Skeletal muscle satellite cell (primary cell): ENCODE measurements at regions not wholly inside any gene's neighbourhood (a gene's known extent, or its start where the extent isn't known, plus 50 kb on each side); places are given as distances from the start of the nearest gene placed in this dataset.
"Not testable (repeated sequence)": the region's sequence is repeated elsewhere in the genome, so short reads cannot be mapped to it uniquely, and the experiment has no call there.

Experiments
- H3K27me3 ChIP-seq: 2 replicates; pipeline ENCODE4 v1.7.0; 2013; ENCODE audit warnings: low read length; ENCODE audit not compliant: control insufficient read depth, insufficient read depth
- H3K36me3 ChIP-seq: 2 replicates; pipeline ENCODE4 v1.7.0; 2013; ENCODE audit warnings: mild to moderate bottlenecking, control low read depth, low read length; ENCODE audit not compliant: insufficient read depth
- H3K4me1 ChIP-seq: 2 replicates; pipeline ENCODE4 v1.7.0; 2013; ENCODE audit warnings: low read length; ENCODE audit not compliant: control insufficient read depth, insufficient read depth
- H3K4me2 ChIP-seq: 2 replicates; pipeline ENCODE4 v1.7.0; 2013; ENCODE audit warnings: mild to moderate bottlenecking, low read length
- H3K4me3 ChIP-seq: 2 replicates; pipeline ENCODE4 v1.7.0; 2013; ENCODE audit warnings: low read length
- H3K9ac ChIP-seq: 2 replicates; pipeline ENCODE4 v1.7.0; 2013; ENCODE audit warnings: mild to moderate bottlenecking, low read depth, low read length, moderate library complexity
- H3K9me3 ChIP-seq: replicated peaks from 2 replicates; pipeline ENCODE4 v1.7.0; 2013; ENCODE audit warnings: mild to moderate bottlenecking, control low read depth, low read length

DNA sequence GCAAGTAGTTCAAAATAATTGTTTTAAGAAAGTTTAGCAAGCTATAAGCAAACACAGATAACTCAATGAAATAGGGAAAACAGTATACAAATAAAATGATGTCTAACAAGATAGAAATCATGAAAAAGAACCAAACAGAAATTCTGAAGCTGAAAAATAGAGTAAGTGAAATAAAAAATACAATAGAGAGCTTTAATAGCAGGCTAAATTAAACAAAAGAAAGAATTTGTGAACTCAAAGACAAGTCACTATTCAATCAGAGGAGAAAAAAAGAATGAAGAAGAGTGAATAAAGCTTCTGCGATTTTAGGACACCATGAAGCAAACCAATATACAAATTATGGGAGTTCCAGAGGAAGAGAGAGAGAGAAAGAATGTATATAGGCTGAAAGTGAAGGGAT lies 576.8 kb downstream of the STK39 start:
- no peak overlapping the region for H3K9ac ChIP-seq
- no peak overlapping the region for H3K4me2 ChIP-seq
- no peaks in the 10 kb centered on the region for H3K36me3 ChIP-seq
- no peaks in the 10 kb centered on the region for H3K9me3 ChIP-seq
- no peaks in the 10 kb centered on the region for H3K27me3 ChIP-seq
- H3K4me1 ChIP-seq = no peaks in the 10 kb centered on the region
- H3K4me3 ChIP-seq = no peak overlapping the region

DNA sequence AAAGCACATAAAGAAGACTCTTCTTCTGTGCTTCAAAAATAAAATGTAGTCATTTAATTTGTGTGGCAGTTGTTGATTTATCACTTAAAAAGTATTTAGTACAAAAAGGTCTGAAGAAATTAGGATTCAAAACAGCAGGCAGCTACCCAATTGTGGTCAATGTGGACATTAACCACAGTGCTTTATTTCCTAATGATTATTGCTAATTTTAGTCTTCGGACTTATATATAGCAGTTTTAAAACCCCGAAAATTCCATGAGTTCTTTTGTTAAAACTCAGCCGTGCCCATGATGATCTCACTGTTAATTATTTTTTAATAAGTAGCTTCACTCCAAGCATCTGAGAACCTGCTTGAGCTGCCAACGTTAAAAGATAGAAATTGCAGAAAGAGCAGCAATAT lies 594.3 kb downstream of the STK39 start:
- no peak overlapping the region for H3K9ac ChIP-seq
- no peaks in the 10 kb centered on the region for H3K9me3 ChIP-seq
- H3K27me3 ChIP-seq = no peaks in the 10 kb centered on the region
- no peak overlapping the region for H3K4me3 ChIP-seq
- H3K4me1 ChIP-seq = no peaks in the 10 kb centered on the region
- H3K36me3 ChIP-seq = no peaks in the 10 kb centered on the region
- no peak overlapping the region for H3K4me2 ChIP-seq

- Histone ChIP-seq H3K4me2 (no peak overlapping the region), H3K27me3 (no peaks in the 10 kb centered on the region), H3K9ac (no peak overlapping the region), H3K4me1 (no peaks in the 10 kb centered on the region), H3K9me3 (no peaks in the 10 kb centered on the region), H3K4me3 (no peak overlapping the region), H3K36me3 (no peaks in the 10 kb centered on the region)
Measured at GRCh38 chr2:167652401-167652800, 595.0 kb downstream of the STK39 start.

DNA sequence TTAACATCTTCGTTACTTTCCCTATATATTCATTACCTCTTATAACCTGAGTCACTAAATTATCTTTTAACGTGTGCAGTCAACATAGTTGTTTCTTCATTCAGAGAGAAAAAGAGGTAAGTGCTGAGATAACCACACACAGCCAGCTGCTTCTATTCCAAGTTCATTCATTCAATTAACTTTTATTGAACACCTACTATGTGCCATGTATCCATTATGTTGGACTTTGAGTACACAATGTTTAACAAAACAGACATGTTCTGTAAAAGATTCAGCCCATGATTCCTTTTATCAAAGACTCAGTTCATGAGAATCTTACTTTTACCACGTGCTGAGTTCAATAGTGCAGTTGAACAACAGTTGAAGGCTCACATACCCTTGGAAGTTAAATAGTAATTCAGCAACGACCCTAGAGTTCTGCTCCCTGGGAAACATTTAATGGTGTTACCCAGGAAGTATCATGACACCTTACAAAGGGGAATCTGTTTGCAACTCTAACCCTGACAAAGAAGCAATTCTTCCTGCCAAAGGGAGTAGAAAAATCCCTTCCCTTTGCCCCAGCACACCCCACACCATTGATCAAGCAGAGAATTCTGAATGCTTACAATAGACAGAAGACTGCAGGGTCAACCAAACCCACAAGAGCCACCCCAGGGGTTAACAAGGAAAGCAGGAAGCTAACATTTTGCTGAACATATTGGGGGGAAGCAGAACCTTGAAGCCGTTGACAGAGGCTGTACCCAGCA lies 595.8 kb downstream of the STK39 start:
- no peaks in the 10 kb centered on the region for H3K4me1 ChIP-seq
- no peaks in the 10 kb centered on the region for H3K36me3 ChIP-seq
- H3K4me3 ChIP-seq = no peak overlapping the region
- H3K9me3 ChIP-seq = no peaks in the 10 kb centered on the region
- no peaks in the 10 kb centered on the region for H3K27me3 ChIP-seq
- no peak overlapping the region for H3K9ac ChIP-seq
- H3K4me2 ChIP-seq = no peak overlapping the region

GRCh38 chr2:167646557-167646956 lies 600.8 kb downstream of the STK39 start:
- no peak overlapping the region for H3K9ac ChIP-seq

GRCh38 chr2:167640096-167640495 lies 607.3 kb downstream of the STK39 start:
- H3K4me2 ChIP-seq = no peak overlapping the region
- no peak overlapping the region for H3K4me3 ChIP-seq
- H3K36me3 ChIP-seq = no peaks in the 10 kb centered on the region
- H3K9me3 ChIP-seq = no peaks in the 10 kb centered on the region
- H3K9ac ChIP-seq = no peak overlapping the region
- H3K27me3 ChIP-seq = no peaks in the 10 kb centered on the region
- H3K4me1 ChIP-seq = no peaks in the 10 kb centered on the region

More at GRCh38 chr2:167646557-167646956, 600.8 kb downstream of the STK39 start:
- no peaks in the 10 kb centered on the region for H3K4me1 ChIP-seq
- no peak overlapping the region for H3K4me3 ChIP-seq
- H3K4me2 ChIP-seq = no peak overlapping the region
- no peaks in the 10 kb centered on the region for H3K36me3 ChIP-seq
- H3K27me3 ChIP-seq = no peaks in the 10 kb centered on the region
- no peaks in the 10 kb centered on the region for H3K9me3 ChIP-seq

DNA sequence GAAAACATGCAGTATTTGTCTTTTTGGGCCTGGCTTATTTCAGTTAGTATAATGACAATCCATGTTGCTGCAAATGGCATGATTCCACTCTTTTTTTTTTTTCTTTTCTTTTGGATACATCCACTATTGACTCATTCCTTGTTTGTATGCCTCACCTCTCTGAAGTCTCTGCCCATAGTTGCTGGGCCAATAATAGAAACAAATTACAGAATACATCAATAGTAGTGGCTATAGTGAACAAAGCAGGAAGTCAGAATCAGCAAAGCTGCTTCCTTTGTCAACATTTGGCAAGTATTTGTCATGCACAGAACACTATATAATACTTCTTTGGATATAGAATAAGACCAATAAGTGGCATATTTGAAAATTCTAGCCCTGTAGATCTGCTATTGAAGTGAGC lies 609.7 kb downstream of the STK39 start:
- H3K9me3 ChIP-seq = no peaks in the 10 kb centered on the region
- H3K4me1 ChIP-seq = no peaks in the 10 kb centered on the region
- H3K4me3 ChIP-seq = no peak overlapping the region
- no peak overlapping the region for H3K9ac ChIP-seq
- H3K27me3 ChIP-seq = no peaks in the 10 kb centered on the region
- H3K36me3 ChIP-seq = no peaks in the 10 kb centered on the region
- H3K4me2 ChIP-seq = no peak overlapping the region

GRCh38 chr2:167632271-167632670 lies 615.1 kb downstream of the STK39 start:
- H3K27me3 ChIP-seq, H3K4me1 ChIP-seq, H3K4me3 ChIP-seq, H3K9me3 ChIP-seq, H3K9ac ChIP-seq, H3K4me2 ChIP-seq, H3K36me3 ChIP-seq: not testable (repeated sequence)

GRCh38 chr2:167626961-167627360 lies 620.4 kb downstream of the STK39 start:
- H3K4me2 ChIP-seq = no peak overlapping the region
- H3K27me3 ChIP-seq = no peaks in the 10 kb centered on the region
- no peaks in the 10 kb centered on the region for H3K9me3 ChIP-seq
- no peaks in the 10 kb centered on the region for H3K36me3 ChIP-seq
- no peaks in the 10 kb centered on the region for H3K4me1 ChIP-seq
- H3K4me3 ChIP-seq = no peak overlapping the region
- no peak overlapping the region for H3K9ac ChIP-seq

GRCh38 chr2:167626301-167626700 lies 621.1 kb downstream of the STK39 start:
- Histone ChIP-seq H3K4me1 (no peaks in the 10 kb centered on the region), H3K36me3 (no peaks in the 10 kb centered on the region), H3K4me3 (no peak overlapping the region), H3K9ac (no peak overlapping the region), H3K4me2 (no peak overlapping the region), H3K27me3 (no peaks in the 10 kb centered on the region), H3K9me3 (no peaks in the 10 kb centered on the region)

DNA sequence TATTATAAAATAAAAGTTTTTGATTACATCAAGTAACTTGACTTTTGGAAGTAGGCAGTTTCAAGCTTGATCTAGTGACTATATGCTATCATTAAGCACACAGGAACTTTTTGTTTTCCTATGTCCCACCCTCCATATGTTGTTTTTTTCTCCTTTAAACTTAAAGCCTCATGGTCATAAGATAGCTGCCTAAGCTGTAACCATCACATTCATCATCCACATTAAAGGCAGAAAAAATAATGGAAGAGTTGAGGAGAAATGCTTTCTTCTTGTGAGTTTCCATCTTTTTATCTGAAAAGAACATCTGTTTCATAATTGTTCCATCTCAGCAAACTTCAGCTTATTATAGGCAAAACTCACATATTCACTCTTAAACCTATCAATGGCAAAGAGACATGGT lies 630.4 kb downstream of the STK39 start:
- Histone ChIP-seq H3K4me3 (no peak overlapping the region), H3K36me3 (no peaks in the 10 kb centered on the region), H3K4me2 (no peak overlapping the region), H3K27me3 (no peaks in the 10 kb centered on the region), H3K9me3 (no peaks in the 10 kb centered on the region), H3K9ac (no peak overlapping the region), H3K4me1 (no peaks in the 10 kb centered on the region)

DNA sequence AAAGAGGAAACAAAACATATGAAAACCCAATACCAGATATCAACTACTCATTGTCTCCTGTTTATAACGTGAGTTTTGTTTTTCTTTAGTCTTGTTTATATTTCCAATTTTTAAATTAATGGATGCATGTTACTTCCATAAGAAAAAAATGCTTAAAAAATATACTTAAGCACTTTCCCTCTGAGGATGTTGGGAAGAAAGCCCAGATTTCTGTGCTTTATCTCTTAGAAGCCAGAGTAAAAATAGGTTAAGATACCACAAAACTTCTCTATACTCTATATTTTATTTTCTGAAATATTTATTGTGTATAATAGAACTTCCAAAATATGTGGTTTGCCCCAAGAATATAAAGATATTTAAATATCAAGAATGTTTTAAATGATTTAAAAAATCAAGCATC lies 633.9 kb downstream of the STK39 start:
- Histone ChIP-seq H3K9ac (no peak overlapping the region), H3K27me3 (no peaks in the 10 kb centered on the region), H3K9me3 (no peaks in the 10 kb centered on the region), H3K36me3 (no peaks in the 10 kb centered on the region), H3K4me3 (no peak overlapping the region), H3K4me1 (no peaks in the 10 kb centered on the region), H3K4me2 (no peak overlapping the region)
